H1 (cell line): ENCODE measurements at regions not wholly inside any gene's neighbourhood (a gene's known extent, or its start where the extent isn't known, plus 50 kb on each side); places are given as distances from the start of the nearest gene placed in this dataset.
A peak's percentile ranks its signal among the peaks of the same experiment; 100 is the strongest.

Experiments
- BCL11A ChIP-seq, 2 experiments: IDR thresholded peaks; one replicate each; pipeline ENCODE4 v1.6.1; 2011; ENCODE audit warnings: low read depth in 2 of 2, low read length in 2 of 2, mild to moderate bottlenecking in 2 of 2
- CHD1 ChIP-seq: IDR thresholded peaks from 2 replicates; pipeline ENCODE4 v1.6.1; 2012; ENCODE audit warnings: low read depth, low read length, improper control_type of control experiment
- CTCF ChIP-seq, 3 experiments: IDR thresholded peaks; 1 replicate in 2 of 3; 2 replicates in 1 of 3; pipeline versions ENCODE4 v1.5.1 to v1.6.1; 2011; ENCODE audit warnings: low read length in 3 of 3, mild to moderate bottlenecking in 3 of 3, inconsistent platforms in 2 of 3, low read depth in 1 of 3, moderate library complexity in 1 of 3; ENCODE audit not compliant: insufficient read depth in 1 of 3; ENCODE audit errors: control extremely low read depth in 1 of 3
- E2F6 ChIP-seq: IDR thresholded peaks from 2 replicates; pipeline ENCODE4 v1.6.1; 2012; ENCODE audit warnings: inconsistent platforms
- HDAC2 ChIP-seq, 2 experiments: fragments of 300-600 bp in 1 of 2; sonication (generic) in 1 of 2; IDR thresholded peaks; 2 replicates each; pipeline ENCODE4 v1.6.1; 2011 to 2012; ENCODE audit warnings: low read depth in 2 of 2, low read length in 2 of 2, mild to moderate bottlenecking in 2 of 2, moderate library complexity in 2 of 2, borderline replicate concordance in 1 of 2, inconsistent platforms in 1 of 2
- MAX ChIP-seq: IDR thresholded peaks from 2 replicates; pipeline ENCODE4 v1.6.1; 2012; ENCODE audit warnings: inconsistent platforms
- RXRA ChIP-seq: IDR thresholded peaks from 2 replicates; pipeline ENCODE4 v1.6.1; 2011; ENCODE audit warnings: low read depth, mild to moderate bottlenecking, low read length, moderate library complexity; ENCODE audit not compliant: insufficient read depth
- SIRT6 ChIP-seq: IDR thresholded peaks from one replicate; pipeline ENCODE4 v1.7.1; 2012; ENCODE audit warnings: low read length, inconsistent platforms
- SP1 ChIP-seq: IDR thresholded peaks from 2 replicates; pipeline ENCODE4 v1.6.1; 2011; ENCODE audit warnings: low read depth, low read length
- USF2 ChIP-seq: IDR thresholded peaks from 2 replicates; pipeline ENCODE4 v1.6.1; 2011; ENCODE audit warnings: low read length, improper control_type of control experiment

- TF ChIP-seq BCL11A (IDR thresholded peaks at IDR 0.05; ENCODE audit: low read depth in 2 of 2, low read length in 2 of 2) (peak; percentile 82 to 93), SIRT6 (no peak), SP1 (peak; percentile 62; the same call in 1 of the 2 replicates), HDAC2 (IDR thresholded peaks at IDR 0.05; ENCODE audit: borderline replicate concordance in 1 of 2, low read depth in 2 of 2, low read length in 2 of 2) (peak; percentile 82 to 83; a peak in 2 of 4 replicates), RXRA (no peak), USF2 (no peak), E2F6 (no peak), CHD1 (no peak), CTCF (IDR thresholded peaks at IDR 0.05; ENCODE audit: control extremely low read depth in 1 of 3, insufficient read depth in 1 of 3, low read depth in 1 of 3, low read length in 3 of 3) (no peak), MAX (no peak)
Observed at GRCh38 chr5:114308017-114308416, 53.9 kb upstream of the KCNN2 start (continued).
